IPS-18a (cell line): ENCODE measurements at regions not wholly inside any gene's neighbourhood (a gene's known extent, or its start where the extent isn't known, plus 50 kb on each side); places are given as distances from the start of the nearest gene placed in this dataset.

ENCODE experiments used
- H3K27ac ChIP-seq: one replicate; pipeline ENCODE4 v1.5.1; 2013; ENCODE audit warnings: low read length
- H3K27me3 ChIP-seq: one replicate; pipeline ENCODE4 v1.6.1; 2013; ENCODE audit warnings: mild to moderate bottlenecking, low read length; ENCODE audit not compliant: control insufficient read depth, insufficient read depth
- H3K36me3 ChIP-seq: one replicate; pipeline ENCODE4 v1.6.1; 2013; ENCODE audit warnings: low read depth, low read length; ENCODE audit not compliant: control insufficient read depth
- H3K4me1 ChIP-seq: one replicate; pipeline ENCODE4 v1.6.1; 2013; ENCODE audit warnings: low read depth, low read length; ENCODE audit not compliant: control insufficient read depth
- H3K4me3 ChIP-seq: one replicate; pipeline ENCODE4 v1.5.1; 2013; ENCODE audit warnings: low read length
- H3K9ac ChIP-seq: one replicate; pipeline ENCODE4 v1.6.1; 2013; ENCODE audit warnings: mild to moderate bottlenecking, low read length, moderate library complexity
- H3K9me3 ChIP-seq: one replicate; pipeline ENCODE4 v1.6.1; 2013; ENCODE audit warnings: low read depth, low read length; ENCODE audit not compliant: control insufficient read depth

GRCh38 chr20:60585651-60586050, 627.4 kb downstream of the CDH26 start:
- Histone ChIP-seq H3K27me3 (no peaks in the 10 kb centered on the region), H3K4me1 (peaks cover 14% of the 10 kb centered on the region), H3K27ac (no peak overlapping the region), H3K9me3 (no peaks in the 10 kb centered on the region), H3K4me3 (no peak overlapping the region), H3K36me3 (no peaks in the 10 kb centered on the region), H3K9ac (no peak overlapping the region)

DNA sequence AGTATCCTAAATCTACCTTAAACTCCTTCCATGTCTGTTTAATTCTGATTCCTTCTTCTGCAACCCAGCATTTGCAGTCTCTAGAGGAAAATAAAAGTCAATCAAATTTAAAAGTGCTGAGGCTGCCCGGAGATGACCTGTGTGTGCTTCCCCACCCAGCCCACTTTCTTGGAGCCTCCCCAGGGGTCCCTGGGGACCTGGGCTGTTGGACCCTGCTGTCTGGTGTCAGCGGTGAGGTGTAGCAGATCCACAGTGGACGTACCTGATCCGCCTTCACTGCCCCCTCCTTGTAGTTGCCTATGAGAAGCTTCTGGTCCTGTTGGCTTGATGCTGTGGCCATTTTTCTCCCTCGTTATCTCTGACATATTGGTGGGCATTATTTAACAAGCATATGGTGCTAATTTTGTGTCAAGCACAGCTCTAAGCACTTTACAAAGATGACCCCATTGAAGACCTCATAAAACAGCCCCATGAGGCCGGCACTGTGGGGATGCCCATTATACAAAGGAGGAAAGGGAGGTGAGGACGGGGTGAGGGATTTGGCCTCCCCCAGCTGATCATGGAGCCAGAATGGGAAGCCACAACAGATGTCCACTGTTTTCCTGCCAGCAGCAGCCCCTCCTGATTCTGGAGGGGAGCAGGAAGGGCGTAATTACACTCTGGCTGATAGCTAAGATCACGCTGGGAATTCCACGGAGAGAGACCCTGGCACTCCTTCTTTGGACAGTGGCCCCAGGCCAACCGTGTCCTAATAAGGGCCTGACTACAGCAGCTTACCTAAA, 628.2 kb downstream of the CDH26 start:
- Histone ChIP-seq H3K4me1 (peaks cover 14% of the 10 kb centered on the region), H3K27ac (no peak overlapping the region), H3K9me3 (no peaks in the 10 kb centered on the region), H3K4me3 (no peak overlapping the region), H3K36me3 (no peaks in the 10 kb centered on the region), H3K9ac (no peak overlapping the region), H3K27me3 (no peaks in the 10 kb centered on the region)

GRCh38 chr20:60587986-60588385, 629.8 kb downstream of the CDH26 start:
- Histone ChIP-seq H3K9me3 (no peaks in the 10 kb centered on the region), H3K27me3 (no peaks in the 10 kb centered on the region), H3K4me1 (peaks cover 14% of the 10 kb centered on the region), H3K4me3 (no peak overlapping the region), H3K27ac (no peak overlapping the region), H3K9ac (no peak overlapping the region), H3K36me3 (no peaks in the 10 kb centered on the region)

- Histone ChIP-seq H3K36me3 (no peaks in the 10 kb centered on the region), H3K4me1 (peaks cover 12% of the 10 kb centered on the region), H3K27me3 (no peaks in the 10 kb centered on the region), H3K4me3 (no peak overlapping the region), H3K27ac (no peak overlapping the region), H3K9ac (no peak overlapping the region), H3K9me3 (no peaks in the 10 kb centered on the region)
Observed at GRCh38 chr20:60589623-60590022, 631.4 kb downstream of the CDH26 start.

- Histone ChIP-seq H3K27ac (no peak overlapping the region), H3K4me3 (no peak overlapping the region), H3K36me3 (no peaks in the 10 kb centered on the region), H3K4me1 (peaks cover 5% of the 10 kb centered on the region), H3K9ac (no peak overlapping the region), H3K9me3 (no peaks in the 10 kb centered on the region), H3K27me3 (no peaks in the 10 kb centered on the region)
Observed at GRCh38 chr20:60591172-60591799, 633.1 kb downstream of the CDH26 start.

- H3K4me1 ChIP-seq, result no peaks in the 10 kb centered on the region
- no peaks in the 10 kb centered on the region for H3K9me3 ChIP-seq
- H3K4me3 ChIP-seq, result no peak overlapping the region
- no peak overlapping the region for H3K9ac ChIP-seq
- no peaks in the 10 kb centered on the region for H3K27me3 ChIP-seq
- no peak overlapping the region for H3K27ac ChIP-seq
- H3K36me3 ChIP-seq, result no peaks in the 10 kb centered on the region
Observed at GRCh38 chr20:60598528-60598927, 640.3 kb downstream of the CDH26 start.

DNA sequence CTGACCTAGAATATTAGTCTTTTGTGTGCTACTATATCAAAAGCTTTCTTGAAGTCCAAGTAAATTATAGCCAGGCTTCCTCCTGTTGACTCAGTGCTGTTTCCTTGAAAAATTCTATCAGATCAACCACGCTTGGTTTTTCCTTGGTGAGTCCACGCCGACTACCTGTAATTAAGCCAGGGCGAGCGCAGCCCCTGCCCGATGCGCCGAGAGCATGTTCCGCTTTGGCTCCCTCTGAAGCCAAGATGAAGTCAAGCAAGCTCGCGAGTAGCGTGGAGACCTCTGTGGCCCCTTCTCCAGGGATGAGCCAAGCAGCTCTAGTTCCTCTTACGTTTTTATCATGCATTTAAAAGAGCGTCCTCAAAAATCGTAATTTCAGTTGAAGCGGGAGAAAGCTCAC, 641.2 kb downstream of the CDH26 start:
- no peaks in the 10 kb centered on the region for H3K36me3 ChIP-seq
- H3K27me3 ChIP-seq, result no peaks in the 10 kb centered on the region
- no peak overlapping the region for H3K9ac ChIP-seq
- no peak overlapping the region for H3K4me3 ChIP-seq
- H3K27ac ChIP-seq, result no peak overlapping the region
- no peaks in the 10 kb centered on the region for H3K9me3 ChIP-seq
- no peaks in the 10 kb centered on the region for H3K4me1 ChIP-seq

GRCh38 chr20:60600036-60600435, 641.8 kb downstream of the CDH26 start:
- H3K27ac ChIP-seq, result no peak overlapping the region
- H3K4me3 ChIP-seq, result no peak overlapping the region
- no peaks in the 10 kb centered on the region for H3K36me3 ChIP-seq
- no peaks in the 10 kb centered on the region for H3K9me3 ChIP-seq
- H3K9ac ChIP-seq, result no peak overlapping the region
- no peaks in the 10 kb centered on the region for H3K4me1 ChIP-seq
- H3K27me3 ChIP-seq, result no peaks in the 10 kb centered on the region

DNA sequence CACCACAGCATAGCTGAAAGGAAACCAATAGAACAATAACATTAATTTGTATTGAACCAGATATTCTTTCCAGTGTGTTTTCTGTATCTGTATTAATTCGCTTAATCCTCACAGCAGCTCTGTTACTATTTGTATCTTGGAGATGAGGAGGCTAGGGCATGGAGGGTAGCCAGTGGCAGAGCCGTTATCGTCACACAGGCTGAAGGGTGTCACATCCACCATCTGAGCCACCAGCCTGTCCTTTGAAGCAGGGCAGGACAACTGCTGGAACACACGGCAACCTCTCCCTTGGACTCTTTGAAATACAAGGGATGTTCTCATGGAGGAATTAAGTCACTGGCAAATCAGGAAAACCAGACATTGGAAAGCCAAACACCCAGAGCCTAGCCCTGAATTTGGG, 628.0 kb upstream of the CDH4 start:
- Histone ChIP-seq H3K9me3 (no peaks in the 10 kb centered on the region), H3K4me1 (no peaks in the 10 kb centered on the region), H3K27ac (no peak overlapping the region), H3K27me3 (no peaks in the 10 kb centered on the region), H3K36me3 (no peaks in the 10 kb centered on the region), H3K4me3 (no peak overlapping the region), H3K9ac (no peak overlapping the region)

DNA sequence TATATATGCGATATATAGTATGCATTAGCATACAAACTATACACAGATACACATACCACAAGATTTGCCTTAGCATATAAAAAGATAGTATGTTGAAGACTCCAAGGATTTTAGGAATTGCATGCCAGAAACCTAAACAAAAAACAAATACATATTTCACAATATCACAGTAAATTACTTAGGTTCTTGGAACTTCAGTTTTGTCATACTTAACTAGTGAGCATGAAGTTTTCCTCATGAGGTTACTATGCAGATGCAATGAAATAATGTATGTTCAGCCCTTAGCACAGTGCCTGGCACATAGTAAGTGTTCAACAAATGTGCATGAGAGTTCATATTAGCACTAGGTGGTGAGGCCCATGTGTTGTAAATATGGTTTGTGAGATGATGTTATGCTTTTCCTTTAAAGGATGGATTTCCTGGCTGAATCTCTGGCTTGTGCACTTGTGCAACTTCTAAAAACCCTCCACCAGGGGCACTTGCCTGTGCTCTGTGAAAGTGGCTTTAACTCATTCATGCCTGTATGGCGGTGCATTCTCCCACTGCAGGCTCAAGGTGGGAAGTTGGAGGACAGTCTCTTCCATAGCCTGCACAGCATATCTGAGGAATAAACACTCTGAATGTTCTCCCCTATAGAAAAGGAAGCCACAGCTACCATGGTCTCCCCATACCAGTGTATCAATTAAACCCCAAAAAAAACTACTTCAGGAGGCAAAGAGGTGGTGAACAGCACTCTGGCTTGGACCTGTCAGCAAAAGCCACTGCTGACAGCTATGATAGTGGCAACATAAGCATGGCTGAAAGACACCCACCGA, 624.1 kb upstream of the CDH4 start:
- Histone ChIP-seq H3K4me1 (no peaks in the 10 kb centered on the region), H3K9ac (no peak overlapping the region), H3K27me3 (no peaks in the 10 kb centered on the region), H3K36me3 (no peaks in the 10 kb centered on the region), H3K9me3 (no peaks in the 10 kb centered on the region), H3K27ac (no peak overlapping the region), H3K4me3 (no peak overlapping the region)

DNA sequence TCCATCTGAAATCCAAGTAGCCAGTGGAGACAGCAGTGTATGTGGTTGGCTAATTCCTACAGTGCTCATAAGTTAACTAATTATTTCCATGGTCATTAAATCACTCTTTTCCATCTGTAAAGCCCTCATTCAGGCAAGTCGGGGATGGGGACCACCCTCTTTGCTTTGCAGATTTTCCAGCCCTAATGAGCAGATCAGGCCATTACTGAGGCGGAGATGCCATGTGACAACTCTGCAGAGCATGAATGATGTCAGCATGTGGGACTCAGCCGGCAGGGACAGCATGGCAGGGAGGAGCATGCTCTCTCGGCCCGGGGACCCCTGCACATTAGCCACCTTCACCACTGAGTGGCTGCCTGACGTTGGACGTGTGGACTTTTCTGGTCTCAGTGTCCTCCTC, 623.3 kb upstream of the CDH4 start:
- H3K27me3 ChIP-seq, result no peaks in the 10 kb centered on the region
- H3K4me1 ChIP-seq, result no peaks in the 10 kb centered on the region
- H3K9me3 ChIP-seq, result no peaks in the 10 kb centered on the region
- H3K27ac ChIP-seq, result no peak overlapping the region
- no peak overlapping the region for H3K4me3 ChIP-seq
- H3K9ac ChIP-seq, result no peak overlapping the region
- no peaks in the 10 kb centered on the region for H3K36me3 ChIP-seq
